Activated naive CD8-positive, alpha-beta T cell treated with anti-CD3 and anti-CD28 coated beads, Interleukin-2, amount 10 ng/mL, durations not matched to agents 7 days and 5 days (primary cell): ENCODE measurements at regions not wholly inside any gene's neighbourhood (a gene's known extent, or its start where the extent isn't known, plus 50 kb on each side); places are given as distances from the start of the nearest gene placed in this dataset.

Source experiments
- ATAC-seq: fragments of 150-1000 bp; cut with Tn5 transposase; one replicate; pipeline ENCODE4 v1.10.0; 2021; ENCODE audit warnings: low read depth, moderate library complexity
- POLR2A ChIA-PET: fragments of 350-600 bp; sonication (Branson Sonifier 250); formaldehyde crosslinking; loops from one replicate; lab custom pipeline; 2021; ENCODE audit warnings: antibody characterized with exemption; lab: Charles Lee
- DNase-seq: peaks from one replicate; pipeline ENCODE4 v3.0.0; 2021
- H3K27ac Mint-ChIP-seq: one replicate; pipeline ENCODE4 v1.8.0; 2022; ENCODE audit warnings: mild to moderate bottlenecking, mixed read lengths
- H3K27me3 Mint-ChIP-seq: one replicate; pipeline ENCODE4 v1.8.0; 2022; ENCODE audit warnings: mild to moderate bottlenecking, moderate library complexity, mixed read lengths
- H3K36me3 Mint-ChIP-seq: one replicate; pipeline ENCODE4 v1.8.0; 2021; ENCODE audit warnings: mild to moderate bottlenecking, mixed read lengths
- H3K4me1 Mint-ChIP-seq: one replicate; pipeline ENCODE4 v1.8.0; 2021; ENCODE audit warnings: mixed read lengths
- H3K4me3 Mint-ChIP-seq: one replicate; pipeline ENCODE4 v1.8.0; 2022; ENCODE audit warnings: mild to moderate bottlenecking, moderate library complexity, mixed read lengths
- H3K9me3 Mint-ChIP-seq: one replicate; pipeline ENCODE4 v1.8.0; 2021; ENCODE audit warnings: mixed read lengths

- Mint-ChIP-seq H3K36me3 (peaks cover 1% of the 10 kb centered on the region), H3K4me3 (no peak overlapping the region), H3K4me1 (no peaks in the 10 kb centered on the region), H3K9me3 (peaks cover 5% of the 10 kb centered on the region), H3K27me3 (no peaks in the 10 kb centered on the region), H3K27ac (no peak overlapping the region)
- POLR2A ChIA-PET: no interaction called here
- ATAC-seq: no peak
- no peak for DNase-seq
Observed at GRCh38 chr2:41234093-41234492, 782.2 kb upstream of the SLC8A1 start.

- H3K9me3 Mint-ChIP-seq: peaks cover 1% of the 10 kb centered on the region
- DNase-seq (no peak), ATAC-seq (no peak)
- no peak overlapping the region for H3K4me3 Mint-ChIP-seq
- H3K27me3 Mint-ChIP-seq: no peaks in the 10 kb centered on the region
- peaks cover 1% of the 10 kb centered on the region for H3K36me3 Mint-ChIP-seq
- no peak overlapping the region for H3K27ac Mint-ChIP-seq
- POLR2A ChIA-PET: no interaction called here
- no peaks in the 10 kb centered on the region for H3K4me1 Mint-ChIP-seq
Observed at GRCh38 chr2:41241325-41242000, 789.6 kb upstream of the SLC8A1 start.

GRCh38 chr2:41242001-41242331 is 790.1 kb upstream of the SLC8A1 start:
- Mint-ChIP-seq H3K4me1 (no peaks in the 10 kb centered on the region), H3K27me3 (no peaks in the 10 kb centered on the region), H3K27ac (no peak overlapping the region), H3K36me3 (peaks cover 1% of the 10 kb centered on the region), H3K9me3 (peaks cover 1% of the 10 kb centered on the region), H3K4me3 (no peak overlapping the region)
- POLR2A ChIA-PET: no interaction called here
- no peak for ATAC-seq
- DNase-seq: no peak

GRCh38 chr2:41267929-41268659 is 779.7 kb upstream of the PKDCC start:
- Mint-ChIP-seq H3K27me3 (no peaks in the 10 kb centered on the region), H3K36me3 (no peaks in the 10 kb centered on the region), H3K27ac (no peak overlapping the region), H3K4me1 (no peaks in the 10 kb centered on the region), H3K4me3 (no peak overlapping the region), H3K9me3 (no peaks in the 10 kb centered on the region)
- ATAC-seq: no peak
- DNase-seq: no peak
- POLR2A ChIA-PET: no interaction called here

GRCh38 chr2:41283079-41283775 is 764.6 kb upstream of the PKDCC start:
- DNase-seq (no peak), ATAC-seq (no peak)
- Mint-ChIP-seq H3K4me3 (no peak overlapping the region), H3K4me1 (no peaks in the 10 kb centered on the region), H3K9me3 (no peaks in the 10 kb centered on the region), H3K27ac (no peak overlapping the region), H3K27me3 (no peaks in the 10 kb centered on the region), H3K36me3 (no peaks in the 10 kb centered on the region)
- POLR2A ChIA-PET: no interaction called here

- Mint-ChIP-seq H3K4me3 (no peak overlapping the region), H3K36me3 (no peaks in the 10 kb centered on the region)
Observed at GRCh38 chr2:41293491-41293890, 754.3 kb upstream of the PKDCC start.

GRCh38 chr2:41294331-41294730 is 753.5 kb upstream of the PKDCC start:
- POLR2A ChIA-PET: no interaction called here
- Mint-ChIP-seq H3K27ac (no peak overlapping the region), H3K4me3 (no peak overlapping the region), H3K36me3 (no peaks in the 10 kb centered on the region), H3K4me1 (no peaks in the 10 kb centered on the region), H3K9me3 (peaks cover 2% of the 10 kb centered on the region), H3K27me3 (no peaks in the 10 kb centered on the region)
- DNase-seq (no peak), ATAC-seq (no peak)

More at GRCh38 chr2:41293491-41293890, 754.3 kb upstream of the PKDCC start:
- POLR2A ChIA-PET: no interaction called here
- DNase-seq (no peak), ATAC-seq (no peak)
- H3K4me1 Mint-ChIP-seq: no peaks in the 10 kb centered on the region
- H3K27me3 Mint-ChIP-seq: no peaks in the 10 kb centered on the region
- H3K9me3 Mint-ChIP-seq: peaks cover 2% of the 10 kb centered on the region
- H3K27ac Mint-ChIP-seq: no peak overlapping the region

- Mint-ChIP-seq H3K9me3 (no peaks in the 10 kb centered on the region), H3K4me3 (no peak overlapping the region), H3K27me3 (no peaks in the 10 kb centered on the region), H3K27ac (no peak overlapping the region), H3K4me1 (no peaks in the 10 kb centered on the region), H3K36me3 (no peaks in the 10 kb centered on the region)
- DNase-seq: no peak
- POLR2A ChIA-PET: no interaction called here
- no peak for ATAC-seq
Observed at GRCh38 chr2:41313082-41313481, 734.7 kb upstream of the PKDCC start.

GRCh38 chr2:41314511-41315070 is 733.2 kb upstream of the PKDCC start:
- no peaks in the 10 kb centered on the region for H3K36me3 Mint-ChIP-seq
- ATAC-seq: no peak
- no peaks in the 10 kb centered on the region for H3K4me1 Mint-ChIP-seq
- no peak overlapping the region for H3K27ac Mint-ChIP-seq
- H3K27me3 Mint-ChIP-seq: no peaks in the 10 kb centered on the region
- POLR2A ChIA-PET: no interaction called here
- DNase-seq: no peak
- no peak overlapping the region for H3K4me3 Mint-ChIP-seq
- H3K9me3 Mint-ChIP-seq: no peaks in the 10 kb centered on the region

GRCh38 chr2:41319437-41319836 is 728.4 kb upstream of the PKDCC start:
- DNase-seq (no peak), ATAC-seq (no peak)
- Mint-ChIP-seq H3K27ac (no peak overlapping the region), H3K27me3 (no peaks in the 10 kb centered on the region), H3K4me3 (no peak overlapping the region), H3K36me3 (no peaks in the 10 kb centered on the region), H3K4me1 (no peaks in the 10 kb centered on the region), H3K9me3 (no peaks in the 10 kb centered on the region)
- POLR2A ChIA-PET: no interaction called here

GRCh38 chr2:41320491-41320890 is 727.3 kb upstream of the PKDCC start:
- POLR2A ChIA-PET: no interaction called here
- no peak overlapping the region for H3K4me3 Mint-ChIP-seq
- no peaks in the 10 kb centered on the region for H3K4me1 Mint-ChIP-seq
- H3K36me3 Mint-ChIP-seq: no peaks in the 10 kb centered on the region
- no peaks in the 10 kb centered on the region for H3K27me3 Mint-ChIP-seq
- no peak overlapping the region for H3K27ac Mint-ChIP-seq
- no peaks in the 10 kb centered on the region for H3K9me3 Mint-ChIP-seq
- ATAC-seq (no peak), DNase-seq (no peak)

GRCh38 chr2:41321351-41321750 is 726.5 kb upstream of the PKDCC start:
- Mint-ChIP-seq H3K27ac (no peak overlapping the region), H3K27me3 (no peaks in the 10 kb centered on the region)

GRCh38 chr2:41326851-41327250 is 721.0 kb upstream of the PKDCC start:
- H3K4me1 Mint-ChIP-seq: no peaks in the 10 kb centered on the region
- DNase-seq: no peak
- H3K4me3 Mint-ChIP-seq: no peak overlapping the region
- no peaks in the 10 kb centered on the region for H3K27me3 Mint-ChIP-seq
- no peak for ATAC-seq
- POLR2A ChIA-PET: no interaction called here
- H3K36me3 Mint-ChIP-seq: no peaks in the 10 kb centered on the region
- H3K9me3 Mint-ChIP-seq: no peaks in the 10 kb centered on the region
- no peak overlapping the region for H3K27ac Mint-ChIP-seq

More at GRCh38 chr2:41321351-41321750, 726.5 kb upstream of the PKDCC start:
- ATAC-seq: no peak
- H3K9me3 Mint-ChIP-seq: no peaks in the 10 kb centered on the region
- H3K4me3 Mint-ChIP-seq: no peak overlapping the region
- POLR2A ChIA-PET: no interaction called here
- no peaks in the 10 kb centered on the region for H3K4me1 Mint-ChIP-seq
- no peaks in the 10 kb centered on the region for H3K36me3 Mint-ChIP-seq
- no peak for DNase-seq

GRCh38 chr2:41329040-41329439 is 718.8 kb upstream of the PKDCC start:
- Mint-ChIP-seq H3K27me3 (no peaks in the 10 kb centered on the region), H3K4me1 (no peaks in the 10 kb centered on the region), H3K9me3 (no peaks in the 10 kb centered on the region), H3K27ac (no peak overlapping the region), H3K36me3 (no peaks in the 10 kb centered on the region), H3K4me3 (no peak overlapping the region)
- no peak for ATAC-seq
- no peak for DNase-seq
- POLR2A ChIA-PET: no interaction called here
